Psoas muscle (tissue), 7 donors: ENCODE measurements at regions not wholly inside any gene's neighbourhood (a gene's known extent, or its start where the extent isn't known, plus 50 kb on each side); places are given as distances from the start of the nearest gene placed in this dataset.

Source experiments
- ATAC-seq, 4 donors: fragments of 200-7000 bp; cut with Tn5 transposase; one replicate each; pipeline ENCODE4 v1.9.1; 2020; ENCODE audit warnings: moderate library complexity in 3 of 4, mild to moderate bottlenecking in 2 of 4
- DNase-seq, 2 donors: peaks; one replicate each; pipeline ENCODE4 v3.0.0-alpha.2; 2020
- H3K27ac ChIP-seq: fragments of 200-600 bp; one replicate; pipeline ENCODE4 v1.8.0; 2022
- H3K27me3 ChIP-seq, 3 donors: fragments of 200-600 bp in 1 of 3; one replicate each; pipeline versions ENCODE4 v1.6.1 to v1.8.0; 2013 to 2022; ENCODE audit warnings: low read length in 2 of 3, mild to moderate bottlenecking in 2 of 3, moderate library complexity in 1 of 3; ENCODE audit not compliant: insufficient read depth in 3 of 3
- H3K36me3 ChIP-seq, 2 donors: fragments of 200-600 bp in 1 of 2; one replicate each; pipeline versions ENCODE4 v1.6.1 to v1.8.0; 2013 to 2022; ENCODE audit warnings: low read depth in 1 of 2, mild to moderate bottlenecking in 1 of 2, moderate library complexity in 1 of 2; ENCODE audit not compliant: insufficient read depth in 1 of 2
- H3K4me1 ChIP-seq: fragments of 200-600 bp; one replicate; pipeline ENCODE4 v1.8.0; 2022
- H3K4me3 ChIP-seq: fragments of 200-600 bp; one replicate; pipeline ENCODE4 v1.8.0; 2022; ENCODE audit warnings: mild to moderate bottlenecking
- H3K9me3 ChIP-seq: fragments of 200-600 bp; one replicate; pipeline ENCODE4 v1.8.0; 2022
- CTCF ChIP-seq: fragments of 200-600 bp; IDR thresholded peaks from one replicate; pipeline ENCODE4 v1.8.0; 2022; ENCODE audit warnings: antibody characterized with exemption
- WGBS, 3 donors: extraction: QIAGEN DNeasy Blood & Tissue Kit; methylation state at CpG; one replicate each; pipeline versions ENCODE4 v1.1.6 to v1.1.7; 2013; 5-methylcytosine and 5-hydroxymethylcytosine counted together
- intact Hi-C, 2 donors: fragments of 100-400 bp; cut with DNase I; formaldehyde crosslinking; loops; one replicate each; pipeline versions ENCODE4 v1.11.0 to v1.14.2; 2022
- donor health status: healthy with polysubstance abuse.
- donor health status: DM: no; HTN: no; CAD: no; lungs with moderate emphysema.
- donor health status: Bipolar disorder and iron deficiency.
- donor health status: healthy.
- donor health status: DM: yes; HTN: yes; CAD: no.
- donor health status: DM: no; HTN: no; CAD: no.
- donor health status: DM: yes; HTN: yes; CAD: no.

GRCh38 chr2:16094811-16095210 lies 154.5 kb downstream of the MYCN start:
- intact Hi-C loops = no loop called here
- TF ChIP-seq CTCF = no peak
- Histone ChIP-seq H3K27me3 (no peaks in the 10 kb centered on the region), H3K27ac (no peak overlapping the region), H3K4me3 (no peak overlapping the region), H3K4me1 (no peaks in the 10 kb centered on the region), H3K9me3 (no peaks in the 10 kb centered on the region), H3K36me3 (no peaks in the 10 kb centered on the region)
- no peak for ATAC-seq
- WGBS, 3 donors = 90 to 94% (median 92%) methylated on average over 6 of the region's 6 CpGs
- no peak for DNase-seq

GRCh38 chr2:16093639-16094529 lies 153.5 kb downstream of the MYCN start:
- Histone ChIP-seq H3K27me3 (no peaks in the 10 kb centered on the region), H3K27ac (no peak overlapping the region), H3K36me3 (no peaks in the 10 kb centered on the region), H3K4me3 (no peak overlapping the region), H3K9me3 (no peaks in the 10 kb centered on the region), H3K4me1 (no peaks in the 10 kb centered on the region)
- DNase-seq (no peak), ATAC-seq (no peak)
- 20 to 25% (median 25%) methylated on average over 17 of the region's 17 CpGs for WGBS, 3 donors
- TF ChIP-seq CTCF = no peak
- intact Hi-C loops = no loop called here

- H3K9me3 ChIP-seq = no peaks in the 10 kb centered on the region
- H3K27me3 ChIP-seq = no peaks in the 10 kb centered on the region
- DNase-seq = no peak
- no peaks in the 10 kb centered on the region for H3K36me3 ChIP-seq
- no peak for ATAC-seq
- no peak for TF ChIP-seq CTCF
- 90 to 96% (median 90%) methylated on average over 13 of the region's 13 CpGs for WGBS, 3 donors
- H3K4me1 ChIP-seq = no peaks in the 10 kb centered on the region
- intact Hi-C loops = no loop called here
- H3K4me3 ChIP-seq = no peak overlapping the region
- H3K27ac ChIP-seq = no peak overlapping the region
Observed at GRCh38 chr2:16092861-16093638, 152.7 kb downstream of the MYCN start.

- Histone ChIP-seq H3K27ac (no peak overlapping the region), H3K4me3 (no peak overlapping the region), H3K4me1 (no peaks in the 10 kb centered on the region), H3K27me3 (no peaks in the 10 kb centered on the region), H3K9me3 (no peaks in the 10 kb centered on the region), H3K36me3 (no peaks in the 10 kb centered on the region)
- intact Hi-C loops = no loop called here
- no peak for TF ChIP-seq CTCF
- no peak for DNase-seq
- 60 to 67% (median 66%) methylated on average over 1 of the region's 1 CpG for WGBS, 3 donors
- ATAC-seq = no peak
Observed at GRCh38 chr2:16091576-16092282, 151.4 kb downstream of the MYCN start.
